Panc1 (cell line): ENCODE measurements at regions not wholly inside any gene's neighbourhood (a gene's known extent, or its start where the extent isn't known, plus 50 kb on each side); places are given as distances from the start of the nearest gene placed in this dataset.

Experiments used
- ATAC-seq: fragments of 200-7000 bp; cut with Tn5 transposase; 2 replicates; pipeline ENCODE4 v1.9.1; 2020; ENCODE audit warnings: mild to moderate bottlenecking, moderate library complexity
- BruUV-seq: library from RNA; stranded (reverse); fragments of 400-500 nt; replicated peaks from 2 replicates; lab custom pipeline; 2021; lab: Mats Ljungman, UMichigan
- CTCF ChIA-PET: fragments of 300-600 bp; sonication (Branson Sonifier 250); formaldehyde crosslinking; loops from one replicate; lab custom pipeline; 2022; ENCODE audit warnings: antibody characterized with exemption; lab: Charles Lee
- POLR2A ChIA-PET: fragments of 300-600 bp; sonication (Branson Sonifier 250); formaldehyde crosslinking; loops from one replicate; lab custom pipeline; 2022; ENCODE audit warnings: antibody characterized with exemption; lab: Charles Lee
- DNase-seq: peaks from one replicate; pipeline ENCODE4 v3.0.0-alpha.2; 2010; ENCODE audit warnings: low read depth, low spot score
- H3K27ac ChIP-seq: 2 replicates; pipeline ENCODE4 v1.5.1; 2011; ENCODE audit warnings: mild to moderate bottlenecking, low read length, inconsistent platforms
- H3K27me3 ChIP-seq: fragments of 200-500 bp; sonication (Bioruptor generic); 2 replicates; pipeline ENCODE4 v1.6.0; 2014; ENCODE audit warnings: low read length, inconsistent platforms; ENCODE audit not compliant: control insufficient read depth, insufficient read depth
- H3K36me3 ChIP-seq: fragments of 200-500 bp; sonication (Bioruptor generic); 2 replicates; pipeline ENCODE4 v1.5.1; 2014; ENCODE audit warnings: inconsistent platforms, mild to moderate bottlenecking, low read length, moderate library complexity; ENCODE audit not compliant: control insufficient read depth, insufficient read depth
- H3K4me1 ChIP-seq: 2 replicates; pipeline ENCODE4 v1.5.1; 2011; ENCODE audit warnings: inconsistent platforms, mild to moderate bottlenecking, low read length, moderate library complexity; ENCODE audit not compliant: control insufficient read depth, insufficient read depth
- H3K4me3 ChIP-seq, 2 experiments: 2 replicates each; pipeline ENCODE4 v1.5.1; 2011 to 2012; ENCODE audit warnings: low read depth in 2 of 2, low read length in 2 of 2, mild to moderate bottlenecking in 2 of 2, inconsistent platforms in 1 of 2, moderate library complexity in 1 of 2
- H3K9me3 ChIP-seq: fragments of 200-500 bp; sonication (Bioruptor generic); 2 replicates; pipeline ENCODE4 v1.5.1; 2014; ENCODE audit warnings: low read depth, mild to moderate bottlenecking, inconsistent platforms, low read length, moderate library complexity; ENCODE audit not compliant: control insufficient read depth, insufficient read depth
- CTCF ChIP-seq: fragments of 450-650 bp; IDR thresholded peaks from 2 replicates; pipeline ENCODE4 v1.5.1; 2017; ENCODE audit warnings: mild to moderate bottlenecking
- POLR2AphosphoS5 ChIP-seq: IDR thresholded peaks from 2 replicates; pipeline ENCODE4 v1.6.1; 2012; ENCODE audit warnings: mild to moderate bottlenecking, low read depth, low read length, moderate library complexity
- REST ChIP-seq, 2 experiments: IDR thresholded peaks; 2 replicates each; pipeline ENCODE4 v1.6.1; 2011 to 2012; ENCODE audit warnings: low read depth in 2 of 2, control low read depth in 1 of 2, low read length in 1 of 2, mild to moderate bottlenecking in 1 of 2, moderate library complexity in 1 of 2; ENCODE audit not compliant: insufficient read depth in 1 of 2
- SIN3A ChIP-seq: IDR thresholded peaks from 2 replicates; pipeline ENCODE4 v1.6.1; 2012; ENCODE audit warnings: low read depth, mild to moderate bottlenecking, low read length, moderate library complexity, borderline replicate concordance; ENCODE audit not compliant: insufficient read depth
- TCF7L2 ChIP-seq: IDR thresholded peaks from 2 replicates; pipeline ENCODE4 v1.6.1; 2011; ENCODE audit warnings: mild to moderate bottlenecking, low read depth, low read length, inconsistent platforms
- in situ Hi-C: cut with HindIII; loops from 2 replicates; pipeline ENCODE4 v1.10.0; 2016; ENCODE audit warnings: low sequenced_read_pairs, low pct_unique_long_range_greater_than_20kb
- intact Hi-C: fragments of 100-400 bp; cut with micrococcal nuclease; formaldehyde crosslinking; loops from one replicate; pipeline ENCODE4 v1.10.0; 2022; ENCODE audit not compliant: unreplicated experiment

- H3K4me3 ChIP-seq: no peak overlapping the region
- ChIA-PET CTCF (no interaction called here), POLR2A (no interaction called here)
- TF ChIP-seq TCF7L2 (no peak), CTCF (no peak), REST (IDR thresholded peaks at IDR 0.05; ENCODE audit: insufficient read depth in 1 of 2, low read depth in 2 of 2, low read length in 1 of 2) (no peak), POLR2AphosphoS5 (no peak), SIN3A (no peak)
- intact Hi-C loops (no loop called here), in situ Hi-C loops (no loop called here)
- H3K9me3 ChIP-seq: no peaks in the 10 kb centered on the region
- H3K36me3 ChIP-seq: no peaks in the 10 kb centered on the region
- no TSS peak for BruUV-seq
- DNase-seq (no peak), ATAC-seq (no peak)
- peaks cover 12% of the 10 kb centered on the region for H3K27me3 ChIP-seq
- H3K27ac ChIP-seq: no peak overlapping the region
- no peaks in the 10 kb centered on the region for H3K4me1 ChIP-seq
These were observed 378.0 kb downstream of the CCSER2 start for GRCh38 chr10:84706431-84706830.

- intact Hi-C loops: no loop called here
- ATAC-seq: no peak
These were observed 378.5 kb downstream of the CCSER2 start for GRCh38 chr10:84706875-84707274.

More at GRCh38 chr10:84706875-84707274, 378.5 kb downstream of the CCSER2 start:
- ChIA-PET POLR2A (no interaction called here), CTCF (no interaction called here)
- no peaks in the 10 kb centered on the region for H3K36me3 ChIP-seq
- TF ChIP-seq POLR2AphosphoS5 (no peak), REST (IDR thresholded peaks at IDR 0.05; ENCODE audit: insufficient read depth in 1 of 2, low read depth in 2 of 2, low read length in 1 of 2) (no peak), CTCF (no peak), TCF7L2 (no peak), SIN3A (no peak)
- in situ Hi-C loops: no loop called here
- BruUV-seq: no TSS peak
- no peak overlapping the region for H3K4me3 ChIP-seq
- peaks cover 14% of the 10 kb centered on the region for H3K27me3 ChIP-seq
- H3K4me1 ChIP-seq: no peaks in the 10 kb centered on the region
- DNase-seq: no peak
- H3K9me3 ChIP-seq: no peaks in the 10 kb centered on the region
- H3K27ac ChIP-seq: no peak overlapping the region
